Activated CD8-positive, alpha-beta T cell treated with anti-CD3 and anti-CD28 coated beads for 36 hours (primary cell): ENCODE measurements at regions not wholly inside any gene's neighbourhood (a gene's known extent, or its start where the extent isn't known, plus 50 kb on each side); places are given as distances from the start of the nearest gene placed in this dataset.

Source experiments
- ATAC-seq: fragments of 200-7000 bp; cut with Tn5 transposase; one replicate; pipeline ENCODE4 v1.10.0; 2021; ENCODE audit warnings: mild to moderate bottlenecking, moderate library complexity
- CTCF ChIA-PET: fragments of 350-600 bp; sonication (Branson Sonifier 250); formaldehyde crosslinking; loops from one replicate; lab custom pipeline; 2021; ENCODE audit warnings: antibody characterized with exemption; lab: Charles Lee
- POLR2A ChIA-PET: fragments of 350-600 bp; sonication (Branson Sonifier 250); formaldehyde crosslinking; loops from one replicate; lab custom pipeline; 2021; ENCODE audit warnings: antibody characterized with exemption; lab: Charles Lee
- DNase-seq: peaks from one replicate; pipeline ENCODE4 v3.0.0-alpha.2; 2020
- H3K27ac Mint-ChIP-seq: one replicate; pipeline ENCODE4 v1.8.0; 2021; ENCODE audit warnings: mild to moderate bottlenecking, mixed read lengths
- H3K27me3 Mint-ChIP-seq: one replicate; pipeline ENCODE4 v1.8.0; 2021; ENCODE audit warnings: mixed read lengths
- H3K36me3 Mint-ChIP-seq: one replicate; pipeline ENCODE4 v1.8.0; 2021; ENCODE audit warnings: low read depth, mixed read lengths
- H3K4me1 Mint-ChIP-seq: one replicate; pipeline ENCODE4 v1.8.0; 2021; ENCODE audit warnings: low read depth, mixed read lengths
- H3K4me3 Mint-ChIP-seq: one replicate; pipeline ENCODE4 v1.8.0; 2021; ENCODE audit warnings: mild to moderate bottlenecking, moderate library complexity, mixed read lengths
- H3K9me3 Mint-ChIP-seq: one replicate; pipeline ENCODE4 v1.8.0; 2021; ENCODE audit warnings: mixed read lengths
- CTCF ChIP-seq: fragments of 200-600 bp; IDR thresholded peaks from one replicate; pipeline ENCODE4 v1.8.0; 2022; ENCODE audit warnings: antibody characterized with exemption, mild to moderate bottlenecking
- intact Hi-C: fragments of 100-400 bp; cut with micrococcal nuclease; formaldehyde crosslinking; loops from one replicate; pipeline ENCODE4 v1.10.0; 2022

GRCh38 chr15:62900071-62900802, 142.3 kb upstream of the TPM1 start:
- Mint-ChIP-seq H3K4me3 (no peak overlapping the region), H3K27ac (no peak overlapping the region), H3K4me1 (no peaks in the 10 kb centered on the region), H3K9me3 (no peaks in the 10 kb centered on the region), H3K36me3 (no peaks in the 10 kb centered on the region), H3K27me3 (peaks cover 3% of the 10 kb centered on the region)
- no peak for ATAC-seq
- intact Hi-C loops = no loop called here
- CTCF ChIA-PET = no interaction called here
- no peak for TF ChIP-seq CTCF
- DNase-seq = no peak
- POLR2A ChIA-PET = interaction anchor here (0.6 kb wide), 1 partner anchor 16 kb away, joined by 3 read pairs; no protein-coding TSS in a partner anchor

DNA sequence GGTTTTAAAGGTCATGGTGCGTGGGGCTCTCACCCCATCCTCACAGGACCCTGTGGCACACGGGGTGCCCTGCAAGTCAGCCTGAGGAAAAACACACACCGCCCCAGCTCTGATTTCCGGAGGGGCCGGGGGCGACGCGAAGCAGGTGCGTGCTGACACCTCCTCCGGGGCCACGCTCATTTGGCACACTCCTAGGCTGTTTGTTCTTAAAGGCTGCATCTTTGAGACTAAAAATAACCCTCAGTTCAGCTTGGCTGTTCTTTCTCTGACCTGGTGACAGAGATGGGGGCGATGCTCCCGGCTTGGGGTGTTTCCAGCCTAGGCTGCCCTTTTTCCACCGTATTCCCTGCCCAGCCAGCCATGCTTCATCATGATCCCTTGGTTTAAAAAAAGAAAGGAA, 141.5 kb upstream of the TPM1 start:
- Mint-ChIP-seq H3K27me3 (peaks cover 3% of the 10 kb centered on the region), H3K27ac (no peak overlapping the region), H3K9me3 (no peaks in the 10 kb centered on the region), H3K4me1 (no peaks in the 10 kb centered on the region), H3K4me3 (no peak overlapping the region), H3K36me3 (no peaks in the 10 kb centered on the region)
- no peak for DNase-seq
- intact Hi-C loops = no loop called here
- ChIA-PET POLR2A (no interaction called here), CTCF (no interaction called here)
- no peak for ATAC-seq
- no peak for TF ChIP-seq CTCF

DNA sequence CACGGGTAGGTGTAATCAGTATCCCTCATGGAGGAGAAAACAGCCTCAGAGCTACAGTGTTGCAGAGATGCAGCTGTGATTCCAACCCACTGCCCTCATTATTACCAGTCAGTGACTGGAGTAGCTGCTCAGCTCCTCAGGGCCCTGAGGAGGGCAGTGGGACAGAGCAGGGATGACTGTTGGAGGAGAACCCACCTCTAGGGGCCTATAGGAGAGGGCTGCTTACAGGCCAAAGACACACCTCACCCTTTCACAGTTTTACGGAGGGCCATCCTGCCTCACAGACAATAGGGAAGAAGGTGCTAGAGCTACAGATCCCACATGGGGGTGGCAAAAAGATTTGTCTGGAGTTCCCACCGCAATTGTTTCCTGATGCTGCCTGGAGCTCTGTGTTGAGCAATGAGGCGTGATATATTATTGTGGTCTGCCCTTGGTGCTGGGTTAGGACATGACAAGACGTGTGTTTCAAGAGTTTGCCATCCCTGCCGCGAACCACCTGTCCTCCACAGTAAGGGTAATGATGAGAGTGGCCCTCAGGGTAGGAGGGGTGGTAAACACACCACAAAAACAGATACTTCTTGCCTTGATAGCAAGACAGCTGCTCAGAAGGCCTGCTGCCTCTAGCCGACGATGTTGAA, 140.5 kb upstream of the TPM1 start:
- intact Hi-C loops = no loop called here
- Mint-ChIP-seq H3K4me3 (no peak overlapping the region), H3K9me3 (no peaks in the 10 kb centered on the region), H3K4me1 (no peaks in the 10 kb centered on the region), H3K27ac (no peak overlapping the region), H3K36me3 (no peaks in the 10 kb centered on the region), H3K27me3 (peaks cover 3% of the 10 kb centered on the region)
- ChIA-PET CTCF (no interaction called here), POLR2A (no interaction called here)
- no peak for TF ChIP-seq CTCF
- ATAC-seq (no peak), DNase-seq (no peak)

GRCh38 chr15:62902821-62903220, 139.7 kb upstream of the TPM1 start:
- no peak for TF ChIP-seq CTCF
- DNase-seq (no peak), ATAC-seq (no peak)
- Mint-ChIP-seq H3K4me3 (no peak overlapping the region), H3K27me3 (no peaks in the 10 kb centered on the region), H3K27ac (no peak overlapping the region), H3K4me1 (no peaks in the 10 kb centered on the region), H3K36me3 (no peaks in the 10 kb centered on the region), H3K9me3 (no peaks in the 10 kb centered on the region)
- ChIA-PET CTCF (no interaction called here), POLR2A (no interaction called here)
- intact Hi-C loops = no loop called here

DNA sequence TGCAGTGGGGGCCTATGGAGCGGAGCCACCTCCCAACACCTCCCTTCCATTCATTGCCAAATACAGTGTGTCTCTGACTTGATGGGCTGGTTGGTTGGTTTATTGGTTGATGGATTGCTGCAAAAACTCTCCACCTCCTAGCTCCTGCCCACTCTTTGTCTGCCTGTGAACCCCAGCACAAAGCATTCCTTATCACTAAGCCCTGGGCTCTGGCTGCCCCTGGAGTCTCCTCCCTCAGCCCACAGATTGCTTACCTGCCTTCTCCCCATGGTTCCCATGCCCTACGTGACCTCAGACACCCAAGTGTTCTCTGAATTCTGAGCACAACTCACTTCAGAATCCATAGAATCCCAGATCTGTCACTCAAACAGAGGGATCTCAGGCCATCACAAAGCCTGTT, 139.1 kb upstream of the TPM1 start:
- no peaks in the 10 kb centered on the region for H3K9me3 Mint-ChIP-seq
- ATAC-seq (no peak), DNase-seq (no peak)
- POLR2A ChIA-PET = no interaction called here
- no peaks in the 10 kb centered on the region for H3K36me3 Mint-ChIP-seq
- H3K27me3 Mint-ChIP-seq = no peaks in the 10 kb centered on the region
- CTCF ChIA-PET = no interaction called here
- H3K4me1 Mint-ChIP-seq = no peaks in the 10 kb centered on the region
- H3K4me3 Mint-ChIP-seq = no peak overlapping the region
- TF ChIP-seq CTCF = no peak
- H3K27ac Mint-ChIP-seq = no peak overlapping the region
- intact Hi-C loops = no loop called here
